ENCODE measurements at regions not wholly inside any gene's neighbourhood (a gene's known extent, or its start where the extent isn't known, plus 50 kb on each side); places are given as distances from the start of the nearest gene placed in this dataset.

DNA sequence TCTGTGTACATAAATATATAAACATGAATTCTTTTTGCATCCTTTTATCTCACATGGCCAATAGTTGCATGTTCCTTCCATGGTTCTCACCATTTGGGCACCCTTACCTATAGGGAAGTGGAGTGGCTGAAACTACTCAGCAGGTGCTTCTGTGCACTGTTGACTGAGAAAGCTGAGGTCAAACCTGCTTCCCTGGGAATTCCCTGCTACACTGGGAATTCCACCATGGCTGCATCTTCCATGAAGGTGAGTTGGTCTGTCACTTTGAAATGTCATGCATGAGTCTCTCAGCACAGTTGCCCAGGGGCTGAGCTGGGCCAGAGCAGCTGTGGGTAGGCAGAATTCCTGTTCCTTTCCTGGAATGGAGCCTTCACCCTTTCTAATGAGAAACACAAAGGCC lies 193.8 kb upstream of the PRSS16 start:
- no peak for DNase-seq

DNA sequence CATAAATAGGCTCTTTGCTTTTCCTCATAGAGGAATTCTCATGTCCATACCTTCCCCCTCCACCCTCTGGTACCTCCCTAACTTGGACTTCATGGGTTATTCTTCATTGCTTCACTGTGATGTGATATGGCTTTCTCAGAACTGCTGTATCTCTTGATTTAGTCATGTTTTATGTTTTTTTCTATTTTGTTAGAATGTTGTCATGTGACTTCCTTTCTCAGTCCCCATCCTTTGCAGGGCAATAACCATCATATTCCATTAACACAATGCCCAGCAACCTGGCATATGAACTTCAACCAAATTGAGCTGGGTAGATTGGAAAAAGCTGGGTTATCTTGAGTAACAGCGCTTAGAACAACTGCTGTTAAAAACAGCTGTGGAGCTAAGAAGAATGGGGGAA lies 190.9 kb upstream of the PRSS16 start:
- no peak for DNase-seq

DNA sequence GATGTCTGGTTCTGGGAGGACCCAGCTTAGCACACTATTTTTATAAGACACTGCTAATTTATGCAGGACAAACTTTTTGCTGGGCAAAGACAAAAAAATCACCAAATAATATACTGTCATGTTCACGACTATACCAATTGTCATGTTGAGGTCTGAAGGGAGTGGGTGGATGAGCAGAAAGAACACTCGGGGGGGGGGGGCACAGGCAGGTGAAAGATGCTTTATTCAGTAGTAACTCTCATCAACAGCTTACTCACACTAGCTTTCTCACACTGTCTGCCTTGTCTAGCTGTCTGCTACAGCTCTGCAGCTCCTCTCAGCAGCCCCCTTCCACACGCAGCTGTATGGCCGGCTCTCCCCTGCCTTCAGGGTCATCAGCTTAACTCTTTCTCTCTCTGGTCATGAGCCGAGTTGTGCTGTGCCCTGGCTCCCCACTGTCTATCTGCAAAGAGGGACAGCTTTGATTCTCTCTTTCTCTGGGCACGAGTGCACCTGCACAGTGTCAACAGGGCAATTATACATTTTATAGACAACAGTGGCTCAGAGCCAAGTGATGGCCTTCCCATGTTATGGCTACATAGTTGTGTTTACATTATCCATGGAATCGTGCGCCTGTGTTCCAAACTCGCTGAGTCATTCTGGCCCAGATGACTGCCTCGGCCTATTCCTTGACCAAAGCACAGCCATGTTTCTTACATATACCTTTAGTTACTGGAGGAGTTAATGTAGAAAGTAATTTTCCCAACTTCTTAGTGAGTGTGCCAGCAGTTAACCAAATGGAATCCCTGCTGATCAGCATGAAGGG lies 187.7 kb upstream of the PRSS16 start:
- DNase-seq = no peak

DNA sequence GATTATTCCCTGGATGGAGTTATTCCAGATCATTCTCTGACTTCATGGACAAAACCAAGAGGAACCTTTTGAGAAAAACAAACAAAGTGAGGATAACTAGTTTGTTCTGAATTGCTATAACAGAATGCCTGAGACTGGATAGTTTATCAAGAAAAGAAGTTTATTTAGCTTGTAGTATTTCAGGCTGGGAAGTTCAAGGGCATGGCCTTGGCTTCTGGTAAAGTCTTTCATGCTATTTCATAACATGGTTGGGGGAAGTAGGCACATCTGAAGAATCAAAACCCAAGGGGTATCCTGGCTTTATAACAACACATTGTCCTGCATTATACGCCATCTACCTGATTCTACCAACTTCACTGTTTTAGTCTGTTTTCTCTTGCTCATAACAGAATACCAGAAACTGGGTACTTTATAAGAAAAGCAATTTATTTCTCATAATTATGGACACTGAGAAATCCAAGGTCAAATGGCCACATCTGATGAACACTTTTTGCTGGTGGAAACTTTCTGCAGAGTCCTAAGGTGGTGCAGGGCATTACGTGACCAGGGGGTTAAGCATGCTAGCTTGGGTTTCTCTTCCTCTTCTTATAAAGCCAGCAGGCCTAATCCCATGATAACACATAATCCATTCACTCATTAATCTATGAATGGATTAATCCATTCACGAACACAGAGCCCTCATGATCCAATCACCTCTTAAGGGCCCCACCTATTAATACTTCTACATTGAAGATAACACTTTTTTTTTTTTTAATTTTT lies 186.1 kb upstream of the PRSS16 start:
- DNase-seq = no peak

DNA sequence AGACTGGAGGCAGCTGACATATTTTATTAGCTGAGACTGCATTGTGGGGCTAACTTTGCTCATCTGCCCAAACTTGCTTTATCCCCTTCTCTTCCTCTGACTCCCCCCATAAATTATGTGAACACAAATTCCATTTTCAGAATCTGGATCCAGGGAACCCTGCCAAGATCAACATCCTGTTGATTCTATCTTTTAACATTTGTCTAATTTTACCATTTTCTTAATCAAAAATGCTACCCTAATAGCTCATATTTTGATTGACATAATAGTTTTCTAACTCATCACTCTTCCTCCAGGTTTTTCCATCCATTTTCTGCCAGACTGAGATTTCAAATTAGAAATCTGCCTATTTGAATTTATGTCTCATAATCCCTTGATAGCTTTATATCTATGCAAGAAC lies 184.7 kb upstream of the PRSS16 start:
- no peak for DNase-seq

DNA sequence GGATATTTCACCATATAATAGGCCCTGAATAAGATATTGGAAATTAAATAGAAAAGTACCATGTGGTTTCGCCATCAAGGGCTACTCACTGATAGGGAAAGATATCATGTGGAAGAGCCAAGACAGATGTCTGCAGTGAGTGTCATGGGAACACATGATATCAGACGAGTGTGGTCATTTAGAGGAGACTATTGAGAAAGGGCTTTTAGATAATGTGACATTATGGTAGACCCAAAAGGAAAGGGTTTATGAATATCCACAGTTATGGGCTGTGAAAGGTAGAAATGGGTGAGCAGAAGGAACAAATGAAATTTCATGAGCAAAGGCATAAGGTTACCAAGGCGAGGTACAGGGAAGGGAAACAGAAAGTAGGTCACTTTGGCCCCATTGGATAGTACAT lies 182.3 kb upstream of the PRSS16 start:
- DNase-seq = no peak

DNA sequence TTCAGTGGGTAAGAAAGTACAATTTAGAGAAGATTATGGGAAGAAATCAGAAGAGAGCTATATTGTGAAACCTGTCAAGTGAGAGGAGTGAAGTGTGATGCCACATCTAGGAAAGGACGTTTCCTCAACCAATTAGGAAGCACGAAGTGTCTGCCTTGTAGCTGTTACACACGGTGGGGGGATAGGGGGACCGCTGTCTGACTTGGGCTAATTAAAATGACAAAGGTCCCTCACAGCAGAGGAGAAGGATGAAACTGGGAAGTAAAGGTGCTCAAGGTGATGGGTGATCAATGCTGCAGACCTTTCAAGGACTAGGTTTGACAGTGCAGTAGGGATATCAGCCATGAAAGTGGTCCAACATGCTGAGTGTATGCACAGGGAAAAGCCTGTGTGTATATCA lies 181.1 kb upstream of the PRSS16 start:
- no peak for DNase-seq

DNA sequence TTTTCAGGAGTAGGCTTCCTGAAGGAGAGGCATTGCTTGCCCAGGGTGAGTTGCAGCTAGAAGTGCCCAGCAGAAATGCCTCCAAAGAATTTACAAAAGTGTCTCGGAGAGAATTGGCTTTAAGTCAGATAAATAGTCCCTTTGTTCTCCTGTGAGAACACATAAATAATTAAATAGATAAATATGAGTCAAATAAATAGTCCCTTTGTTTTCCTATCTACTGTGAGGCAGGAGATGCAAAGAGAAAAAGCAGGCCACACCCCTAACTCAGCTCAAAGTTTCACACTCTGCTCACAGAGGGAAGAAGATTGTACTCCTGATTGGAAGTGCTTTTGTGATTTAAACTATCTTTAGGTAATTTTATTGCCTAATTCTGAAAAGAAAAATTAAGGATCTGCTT lies 180.7 kb upstream of the PRSS16 start:
- DNase-seq = no peak

DNA sequence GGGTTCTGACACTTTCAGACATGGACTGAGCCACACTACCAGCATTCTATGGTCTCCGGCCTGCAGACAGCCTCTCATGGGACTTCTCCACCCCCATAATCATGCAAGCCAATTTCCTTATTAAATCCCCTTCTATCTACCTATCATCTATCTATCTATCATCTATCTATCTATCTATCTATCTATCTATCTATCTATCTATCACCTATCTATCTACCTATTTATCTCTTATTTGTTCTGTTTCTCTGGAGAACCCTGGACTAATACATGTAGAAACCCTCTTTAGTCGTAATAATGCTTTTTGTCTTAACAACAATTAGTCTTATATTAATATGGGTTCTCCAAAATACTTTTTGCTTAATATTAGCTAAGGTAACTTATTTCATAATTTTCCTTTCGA lies 174.1 kb upstream of the PRSS16 start:
- no peak for DNase-seq

DNA sequence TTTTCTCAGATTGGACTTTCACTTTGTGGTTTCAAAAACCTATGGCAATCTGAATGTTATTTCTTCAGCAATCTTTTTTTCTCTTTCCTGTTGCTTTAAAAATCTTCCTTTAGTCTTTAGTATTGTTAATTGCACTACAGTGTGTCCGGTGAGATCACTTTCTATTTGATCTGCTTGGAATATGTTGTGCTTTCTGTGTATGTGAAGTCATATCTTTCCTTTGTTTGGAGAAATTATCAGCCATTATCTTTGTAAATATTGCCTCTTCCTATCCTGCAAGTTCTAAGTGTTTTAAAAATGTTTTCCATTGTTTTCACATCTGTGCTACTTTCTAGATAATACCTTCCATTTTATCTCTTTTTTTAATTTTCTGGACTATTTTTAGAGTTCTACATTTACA lies 171.4 kb upstream of the PRSS16 start:
- no peak for DNase-seq

DNA sequence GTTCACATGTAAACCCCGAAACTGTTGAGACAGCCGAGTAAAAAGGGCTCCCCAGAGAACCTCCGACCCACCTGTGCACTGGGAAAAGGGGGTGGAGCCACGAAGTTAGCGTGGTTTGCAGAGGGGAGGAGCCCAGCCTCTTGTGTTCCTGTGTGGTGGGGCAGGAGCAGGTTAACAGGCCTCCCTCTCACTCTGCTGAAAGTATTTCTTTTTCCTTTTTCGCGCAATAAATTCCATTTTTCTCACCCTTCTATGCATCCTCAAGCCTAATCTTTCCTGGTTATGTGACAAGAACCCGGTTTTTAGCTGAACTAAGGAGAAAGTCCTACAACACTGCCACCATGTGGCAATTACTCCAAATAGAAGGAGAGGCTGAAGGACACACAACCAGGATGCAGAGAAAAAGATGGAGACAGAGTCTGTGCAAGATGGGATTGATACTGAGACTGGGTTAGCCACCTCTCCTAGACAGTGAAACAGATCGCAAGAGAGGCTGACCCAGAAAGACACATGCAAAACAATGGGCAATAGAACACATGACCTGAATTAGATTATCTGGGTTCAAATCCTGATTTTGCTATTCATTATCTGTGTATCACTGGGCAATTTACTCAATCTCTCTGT lies 168.7 kb upstream of the PRSS16 start:
- no peak for DNase-seq

DNA sequence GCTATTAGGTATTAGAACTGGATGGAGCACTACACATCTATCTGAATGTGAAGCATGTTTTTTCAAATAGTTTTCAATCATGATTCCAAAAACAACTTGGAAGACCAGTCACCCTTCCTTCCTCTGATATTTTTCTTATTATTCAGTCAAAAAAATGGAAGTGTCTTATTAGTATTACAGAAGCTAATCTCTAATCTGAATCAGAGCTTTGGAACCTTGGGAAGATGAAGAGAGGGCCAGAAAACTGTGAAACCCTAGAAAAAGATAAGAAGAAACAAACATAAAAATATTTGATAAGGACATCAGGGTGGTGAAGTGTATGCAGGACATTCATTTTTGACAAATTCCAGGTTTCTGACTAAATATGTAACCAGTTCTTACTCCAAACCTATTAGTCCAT lies 166.3 kb upstream of the PRSS16 start:
- DNase-seq = no peak

DNA sequence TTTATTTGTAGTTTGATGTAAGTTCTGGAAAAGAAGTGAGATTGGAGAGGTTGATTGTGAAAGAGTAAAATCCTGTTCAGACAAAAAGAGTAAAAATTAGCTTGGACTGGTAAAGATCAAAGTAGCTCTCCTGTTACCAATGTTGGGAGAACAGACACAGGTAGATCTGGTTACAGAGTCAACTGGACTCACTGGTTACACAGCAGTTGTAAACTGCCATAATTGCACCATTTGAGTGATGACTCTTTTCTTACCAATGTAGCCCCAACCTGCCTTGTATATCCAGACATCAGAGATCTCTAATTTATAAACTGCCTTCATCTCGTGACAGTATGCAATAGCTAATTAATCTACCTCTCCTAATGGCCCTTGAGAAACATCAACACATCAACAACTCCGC lies 165.6 kb upstream of the PRSS16 start:
- DNase-seq = no peak

DNA sequence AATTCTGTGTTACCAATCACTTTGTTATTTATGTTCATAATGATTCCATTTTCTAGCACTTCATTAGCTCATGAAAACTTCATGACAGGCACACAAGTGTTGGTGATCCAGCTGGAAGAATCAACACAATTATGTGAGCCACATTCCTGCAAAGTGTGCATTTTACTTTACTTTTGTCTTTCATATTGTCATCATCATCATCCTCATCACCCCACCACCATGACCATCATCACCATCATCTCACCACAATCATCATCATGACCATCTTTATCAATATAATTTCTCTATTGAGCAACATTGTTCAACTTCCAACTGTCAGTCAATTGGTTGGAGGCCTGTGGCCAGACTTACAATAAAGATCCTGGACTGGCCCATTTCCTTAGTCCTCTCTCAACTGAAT lies 159.4 kb upstream of the PRSS16 start:
- DNase-seq = no peak

DNA sequence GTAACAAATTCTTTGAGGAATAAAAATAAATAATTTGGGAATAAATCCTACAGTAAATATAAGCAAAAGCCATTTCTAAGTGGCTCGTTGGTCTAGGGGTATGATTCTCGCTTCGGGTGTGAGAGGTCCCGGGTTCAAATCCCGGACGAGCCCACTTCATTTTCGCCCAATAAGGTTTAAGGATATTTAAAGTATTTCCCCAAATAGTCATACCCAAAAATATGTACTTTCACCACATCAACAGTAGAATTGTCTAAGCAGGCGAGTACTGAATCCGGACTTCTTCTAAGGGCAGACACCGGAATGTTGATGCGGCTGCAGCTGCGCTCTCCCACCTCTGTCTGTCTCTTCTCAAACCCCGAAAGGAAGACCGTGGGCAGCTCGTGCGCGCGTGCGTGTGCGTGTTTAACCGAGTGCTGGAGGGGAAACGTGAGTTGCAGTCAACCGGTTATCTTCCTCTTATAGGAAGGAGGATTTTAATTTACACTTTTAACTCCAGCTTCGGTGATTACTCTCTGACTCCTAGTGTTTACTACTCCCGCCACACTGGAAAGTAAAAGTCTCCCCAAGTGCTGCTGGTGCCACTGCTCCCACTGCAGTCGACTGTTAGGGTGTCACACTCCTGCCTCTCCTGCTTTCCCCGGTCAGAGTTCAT lies 155.7 kb upstream of the PRSS16 start:
- DNase-seq = no peak

DNA sequence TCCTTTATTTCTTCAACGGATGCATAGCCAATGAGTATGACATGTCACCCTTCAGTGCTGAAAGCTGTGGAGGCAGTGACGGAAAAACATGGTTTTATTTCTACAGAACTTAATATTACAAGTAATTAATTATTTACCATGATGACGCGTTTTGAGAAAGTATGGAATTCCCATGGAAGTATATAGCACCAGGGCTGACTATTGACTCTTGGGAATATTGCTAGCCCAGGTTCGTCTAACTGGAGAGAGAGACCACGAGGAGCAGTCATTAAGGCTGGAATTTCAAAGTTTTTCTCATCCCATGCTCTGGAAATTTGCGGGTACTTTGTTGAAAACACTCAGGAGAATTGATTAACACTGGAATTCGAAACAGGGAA lies 155.2 kb upstream of the PRSS16 start:
- no peak for DNase-seq

DNA sequence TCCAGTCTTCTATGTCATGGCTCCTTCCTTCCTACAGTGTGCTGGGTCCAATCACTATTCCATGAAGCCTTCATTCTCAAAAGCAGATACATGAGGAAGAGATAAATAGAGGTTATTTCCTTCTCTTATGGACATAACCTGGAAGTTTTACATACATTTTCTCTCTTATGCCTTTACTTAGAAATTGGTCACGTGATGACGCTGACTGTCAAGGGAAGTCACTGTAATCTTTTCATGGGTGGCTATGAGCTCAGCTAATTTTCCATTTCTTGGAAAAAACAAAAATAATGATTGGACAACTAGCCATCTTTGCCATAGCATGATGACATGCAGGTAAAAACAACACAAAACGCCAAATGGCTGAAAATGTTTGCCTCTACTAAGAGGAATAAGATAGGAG lies 151.6 kb upstream of the PRSS16 start:
- DNase-seq = no peak

DNA sequence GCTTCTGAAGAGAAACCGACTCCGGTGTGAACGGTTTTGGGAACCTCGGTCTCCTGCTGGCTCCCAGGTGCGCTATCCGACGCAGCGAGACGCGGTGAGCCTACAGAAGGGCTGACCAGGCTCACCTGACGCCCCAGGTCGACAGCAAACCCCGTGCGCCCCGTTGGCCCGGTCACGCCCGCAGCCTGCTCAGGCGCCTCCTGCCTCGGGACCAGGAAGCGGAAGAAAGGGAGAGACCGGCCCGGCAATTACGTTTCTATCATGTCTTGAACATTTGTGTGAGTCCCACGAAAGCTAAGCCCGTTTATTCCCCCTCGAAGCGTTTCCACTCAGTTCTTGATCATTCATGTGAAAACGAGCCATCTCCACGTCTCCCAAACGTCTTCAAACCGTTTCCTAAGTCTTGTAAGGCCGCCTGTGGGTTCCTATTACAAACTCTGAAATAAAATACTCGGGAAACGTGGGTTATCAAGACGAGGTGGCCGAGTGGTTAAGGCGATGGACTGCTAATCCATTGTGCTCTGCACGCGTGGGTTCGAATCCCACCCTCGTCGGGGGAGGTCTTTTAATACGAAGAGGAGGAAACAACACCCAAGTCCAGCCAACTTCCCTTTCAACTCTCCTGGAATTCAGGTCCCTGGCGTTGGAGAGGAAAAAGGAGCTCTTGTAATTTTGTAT lies 150.5 kb upstream of the PRSS16 start:
- no peak for DNase-seq

DNA sequence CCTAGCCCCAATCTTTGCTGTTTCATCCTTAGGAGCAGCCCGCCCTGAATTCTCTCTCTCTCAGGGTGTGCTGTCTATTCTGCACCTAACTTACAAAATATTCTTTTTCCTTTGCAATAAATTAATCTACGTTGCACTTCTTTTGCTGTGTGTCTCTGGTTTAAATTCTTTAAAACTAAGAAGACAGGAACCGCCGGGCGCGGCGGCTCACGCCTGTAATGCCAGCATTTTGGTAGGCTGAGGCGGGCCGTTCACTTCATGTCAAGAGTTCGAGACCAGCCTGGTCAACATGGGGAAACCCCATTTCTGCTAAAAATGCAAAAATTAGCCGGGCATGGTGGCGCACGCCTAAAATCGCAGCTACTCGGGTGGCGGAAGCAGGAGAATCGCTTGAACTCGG lies 148.5 kb upstream of the PRSS16 start:
- DNase-seq = no peak

DNA sequence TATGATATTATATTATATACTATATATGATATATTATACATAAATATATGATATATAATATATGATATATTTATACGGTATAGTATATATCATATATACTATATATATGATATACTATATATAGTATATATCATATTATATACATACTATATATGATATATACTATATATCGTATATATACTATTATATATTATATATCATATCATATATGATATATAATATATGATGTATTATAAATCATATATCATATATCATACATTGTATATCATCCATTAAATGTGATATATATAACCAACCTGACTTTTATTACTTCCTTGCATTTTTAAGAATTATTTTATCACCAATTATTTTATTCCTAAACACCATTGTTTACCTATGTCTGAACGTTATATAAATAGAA lies 146.6 kb upstream of the PRSS16 start:
- no peak for DNase-seq

DNA sequence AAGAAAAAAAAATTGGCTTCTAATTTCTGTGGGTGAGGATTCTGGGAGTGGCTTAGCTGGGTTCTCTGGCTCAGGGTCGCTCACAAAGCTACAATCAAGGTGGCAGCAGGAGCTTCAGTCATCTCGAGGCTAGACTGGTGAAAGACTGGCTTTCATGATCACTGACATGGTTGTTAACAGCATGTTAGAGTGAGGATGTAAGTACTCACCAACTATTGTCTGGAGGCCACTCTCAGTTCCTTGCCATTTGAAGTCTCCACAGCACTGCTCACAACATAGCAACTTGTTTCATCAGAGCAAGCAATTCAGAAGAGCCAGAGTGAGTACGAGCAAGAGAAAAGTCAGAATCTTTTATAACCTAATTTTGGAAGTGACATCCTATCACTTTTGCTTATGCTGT lies 145.7 kb upstream of the PRSS16 start:
- DNase-seq = no peak

DNA sequence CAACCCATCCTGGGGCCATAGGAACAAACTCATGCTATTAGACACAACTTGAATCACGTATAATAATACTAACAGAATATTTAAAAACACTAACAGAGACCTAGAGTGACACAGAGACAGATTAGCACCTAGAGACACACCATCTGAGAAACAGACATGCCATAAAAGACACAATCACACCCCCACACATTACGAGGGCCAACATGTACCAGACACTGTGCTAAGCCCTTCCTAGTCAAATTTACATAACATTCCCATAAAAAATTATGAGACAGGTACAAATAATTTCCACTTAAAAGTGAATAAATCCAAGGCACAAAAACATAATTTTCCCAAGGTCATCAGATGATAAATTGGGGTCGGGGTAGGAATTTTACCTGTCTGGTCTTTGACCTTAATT lies 141.1 kb upstream of the PRSS16 start:
- no peak for DNase-seq

DNA sequence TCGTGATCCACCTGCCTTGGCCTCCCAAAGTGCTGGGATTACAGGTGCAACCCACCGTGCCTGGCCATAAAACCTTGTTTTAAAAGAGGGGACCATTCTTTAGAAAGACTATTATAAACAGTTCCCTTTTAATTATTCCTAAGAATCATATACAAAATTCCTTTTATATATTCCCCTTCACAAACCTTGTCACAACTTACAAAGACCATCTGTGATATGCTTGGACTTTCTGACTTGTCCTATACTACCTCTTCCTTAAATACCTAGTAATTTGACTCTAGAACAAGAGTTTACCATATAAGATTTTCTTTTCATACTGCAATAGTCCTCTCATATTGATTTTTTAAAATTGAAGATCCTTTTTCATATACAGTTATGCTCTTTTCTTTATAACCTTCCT lies 135.8 kb upstream of the PRSS16 start:
- no peak for DNase-seq
